Endothelial cell (in vitro differentiated cells): ENCODE measurements at regions not wholly inside any gene's neighbourhood (a gene's known extent, or its start where the extent isn't known, plus 50 kb on each side); places are given as distances from the start of the nearest gene placed in this dataset.

ENCODE experiments used
- DNase-seq: peaks from one replicate; pipeline ENCODE4 v3.0.0; 2021; ENCODE audit warnings: low spot score
- H3K27ac Mint-ChIP-seq: one replicate; pipeline ENCODE4 v1.8.0; 2021; ENCODE audit warnings: mixed read lengths, inconsistent platforms; ENCODE audit not compliant: unreplicated experiment
- H3K27me3 Mint-ChIP-seq: one replicate; pipeline ENCODE4 v1.8.0; 2021; ENCODE audit warnings: mild to moderate bottlenecking, moderate library complexity, mixed read lengths, inconsistent platforms; ENCODE audit not compliant: unreplicated experiment
- H3K36me3 Mint-ChIP-seq: one replicate; pipeline ENCODE4 v1.8.0; 2021; ENCODE audit warnings: mild to moderate bottlenecking, low read depth, mixed read lengths, inconsistent platforms; ENCODE audit not compliant: unreplicated experiment
- H3K4me1 Mint-ChIP-seq: one replicate; pipeline ENCODE4 v1.8.0; 2021; ENCODE audit warnings: mild to moderate bottlenecking, mixed read lengths, inconsistent platforms; ENCODE audit not compliant: unreplicated experiment
- H3K4me3 Mint-ChIP-seq: one replicate; pipeline ENCODE4 v1.8.0; 2021; ENCODE audit warnings: mild to moderate bottlenecking, mixed read lengths, inconsistent platforms; ENCODE audit not compliant: unreplicated experiment
- H3K9me3 Mint-ChIP-seq: one replicate; pipeline ENCODE4 v1.8.0; 2021; ENCODE audit warnings: mixed read lengths, inconsistent platforms; ENCODE audit not compliant: unreplicated experiment
- CTCF ChIP-seq: fragments of 200-600 bp; sonication (generic); IDR thresholded peaks from one replicate; pipeline ENCODE4 v1.5.0; 2021; ENCODE audit warnings: antibody characterized with exemption; ENCODE audit not compliant: unreplicated experiment

GRCh38 chr5:40278881-40279280, 400.8 kb upstream of the PTGER4 start:
- Mint-ChIP-seq H3K27me3 (no peaks in the 10 kb centered on the region), H3K27ac (no peak overlapping the region), H3K9me3 (no peaks in the 10 kb centered on the region), H3K4me3 (no peak overlapping the region), H3K4me1 (no peaks in the 10 kb centered on the region), H3K36me3 (no peaks in the 10 kb centered on the region)
- TF ChIP-seq CTCF, result no peak
- no peak for DNase-seq

GRCh38 chr5:40277161-40277906, 402.4 kb upstream of the PTGER4 start:
- no peak overlapping the region for H3K4me3 Mint-ChIP-seq
- no peaks in the 10 kb centered on the region for H3K9me3 Mint-ChIP-seq
- H3K4me1 Mint-ChIP-seq, result no peaks in the 10 kb centered on the region
- H3K27ac Mint-ChIP-seq, result no peak overlapping the region
- no peak for DNase-seq
- H3K36me3 Mint-ChIP-seq, result no peaks in the 10 kb centered on the region
- H3K27me3 Mint-ChIP-seq, result no peaks in the 10 kb centered on the region
- no peak for TF ChIP-seq CTCF

- no peaks in the 10 kb centered on the region for H3K4me1 Mint-ChIP-seq
- no peaks in the 10 kb centered on the region for H3K9me3 Mint-ChIP-seq
- no peak for DNase-seq
- no peak for TF ChIP-seq CTCF
- no peak overlapping the region for H3K27ac Mint-ChIP-seq
- no peaks in the 10 kb centered on the region for H3K27me3 Mint-ChIP-seq
- H3K4me3 Mint-ChIP-seq, result no peak overlapping the region
- no peaks in the 10 kb centered on the region for H3K36me3 Mint-ChIP-seq
These were observed 403.2 kb upstream of the PTGER4 start for GRCh38 chr5:40276426-40277102.

- H3K27me3 Mint-ChIP-seq, result no peaks in the 10 kb centered on the region
- no peaks in the 10 kb centered on the region for H3K36me3 Mint-ChIP-seq
- H3K9me3 Mint-ChIP-seq, result no peaks in the 10 kb centered on the region
- H3K4me3 Mint-ChIP-seq, result no peak overlapping the region
- no peak for DNase-seq
- H3K4me1 Mint-ChIP-seq, result no peaks in the 10 kb centered on the region
- no peak overlapping the region for H3K27ac Mint-ChIP-seq
- TF ChIP-seq CTCF, result no peak
These were observed 405.1 kb upstream of the PTGER4 start for GRCh38 chr5:40274568-40274967.

- TF ChIP-seq CTCF, result no peak
- Mint-ChIP-seq H3K27ac (no peak overlapping the region), H3K9me3 (no peaks in the 10 kb centered on the region), H3K27me3 (no peaks in the 10 kb centered on the region), H3K4me1 (no peaks in the 10 kb centered on the region), H3K4me3 (no peak overlapping the region), H3K36me3 (no peaks in the 10 kb centered on the region)
- DNase-seq, result no peak
These were observed 405.8 kb upstream of the PTGER4 start for GRCh38 chr5:40273936-40274335.
